KMS-11 (cell line): ENCODE measurements at regions not wholly inside any gene's neighbourhood (a gene's known extent, or its start where the extent isn't known, plus 50 kb on each side); places are given as distances from the start of the nearest gene placed in this dataset.

Experiments
- H2AFZ ChIP-seq: fragments of 200-600 bp; sonication (generic); 2 replicates; pipeline ENCODE4 v1.6.1; 2016; ENCODE audit warnings: antibody characterized with exemption, mixed run types, low read depth
- H3K27ac ChIP-seq: fragments of 200-600 bp; sonication (generic); 2 replicates; pipeline ENCODE4 v1.6.1; 2016; ENCODE audit warnings: mild to moderate bottlenecking, mixed run types
- H3K27me3 ChIP-seq: fragments of 200-600 bp; sonication (generic); 2 replicates; pipeline ENCODE4 v1.6.1; 2017; ENCODE audit warnings: mild to moderate bottlenecking, low read depth, mixed run types, moderate library complexity; ENCODE audit not compliant: insufficient read depth
- H3K36me3 ChIP-seq: fragments of 200-600 bp; sonication (generic); 2 replicates; pipeline ENCODE4 v1.6.1; 2017; ENCODE audit warnings: mild to moderate bottlenecking, mixed run types; ENCODE audit not compliant: insufficient read depth
- H3K4me1 ChIP-seq: fragments of 200-600 bp; sonication (generic); 2 replicates; pipeline ENCODE4 v1.6.1; 2016; ENCODE audit warnings: mild to moderate bottlenecking, low read depth, mixed run types; ENCODE audit not compliant: poor library complexity, severe bottlenecking
- H3K4me2 ChIP-seq: fragments of 200-600 bp; sonication (generic); 2 replicates; pipeline ENCODE4 v1.7.0; 2016; ENCODE audit warnings: mild to moderate bottlenecking, mixed run types
- H3K4me3 ChIP-seq: fragments of 200-600 bp; sonication (generic); IDR thresholded peaks from 2 replicates; pipeline ENCODE4 v1.6.1; 2017; ENCODE audit warnings: low read depth, low read length, mixed read lengths; ENCODE audit not compliant: insufficient read depth
- H3K79me2 ChIP-seq: fragments of 200-600 bp; sonication (generic); 2 replicates; pipeline ENCODE4 v1.6.1; 2016; ENCODE audit warnings: low read depth, mixed run types; ENCODE audit not compliant: insufficient read depth
- H3K9ac ChIP-seq: fragments of 200-600 bp; sonication (generic); 2 replicates; pipeline ENCODE4 v1.6.1; 2016; ENCODE audit warnings: mild to moderate bottlenecking, mixed run types
- H4K20me1 ChIP-seq: fragments of 200-600 bp; sonication (generic); 2 replicates; pipeline ENCODE4 v1.6.1; 2016; ENCODE audit warnings: mild to moderate bottlenecking, mixed run types; ENCODE audit not compliant: insufficient read depth
- CTCF ChIP-seq: fragments of 200-600 bp; sonication (generic); conservative IDR thresholded peaks from 2 replicates; pipeline ENCODE4 v1.6.1; 2017; ENCODE audit warnings: low read depth, mild to moderate bottlenecking, antibody characterized with exemption, low read length, moderate library complexity, mixed read lengths

GRCh38 chr9:81242866-81243265 is 446.5 kb downstream of the TLE1 start:
- Histone ChIP-seq H3K4me3 (no peak overlapping the region), H3K27me3 (no peaks in the 10 kb centered on the region), H3K9ac (no peak overlapping the region), H3K36me3 (no peaks in the 10 kb centered on the region), H3K4me2 (no peak overlapping the region), H4K20me1 (no peaks in the 10 kb centered on the region), H3K27ac (no peak overlapping the region), H3K79me2 (no peaks in the 10 kb centered on the region), H2AFZ (no peak overlapping the region), H3K4me1 (no peaks in the 10 kb centered on the region)
- TF ChIP-seq CTCF: no peak

GRCh38 chr9:81239388-81239787 is 450.0 kb downstream of the TLE1 start:
- no peaks in the 10 kb centered on the region for H3K79me2 ChIP-seq
- no peak overlapping the region for H3K9ac ChIP-seq
- no peaks in the 10 kb centered on the region for H4K20me1 ChIP-seq
- no peak overlapping the region for H2AFZ ChIP-seq
- no peaks in the 10 kb centered on the region for H3K4me1 ChIP-seq
- no peaks in the 10 kb centered on the region for H3K27me3 ChIP-seq
- H3K36me3 ChIP-seq: no peaks in the 10 kb centered on the region
- H3K4me2 ChIP-seq: no peak overlapping the region
- H3K27ac ChIP-seq: no peak overlapping the region
- no peak overlapping the region for H3K4me3 ChIP-seq
- TF ChIP-seq CTCF: no peak

- H3K4me2 ChIP-seq: no peak overlapping the region
- no peak overlapping the region for H3K27ac ChIP-seq
- H3K79me2 ChIP-seq: no peaks in the 10 kb centered on the region
- no peak overlapping the region for H3K9ac ChIP-seq
- H3K27me3 ChIP-seq: no peaks in the 10 kb centered on the region
- H3K4me1 ChIP-seq: no peaks in the 10 kb centered on the region
- no peak for TF ChIP-seq CTCF
- H3K4me3 ChIP-seq: no peak overlapping the region
- H2AFZ ChIP-seq: no peak overlapping the region
- no peaks in the 10 kb centered on the region for H4K20me1 ChIP-seq
- no peaks in the 10 kb centered on the region for H3K36me3 ChIP-seq
Observed at GRCh38 chr9:81237565-81238231, 451.6 kb downstream of the TLE1 start.

- Histone ChIP-seq H3K4me2 (no peak overlapping the region), H2AFZ (no peak overlapping the region), H3K27me3 (no peaks in the 10 kb centered on the region), H3K79me2 (no peaks in the 10 kb centered on the region), H3K9ac (no peak overlapping the region), H3K4me3 (no peak overlapping the region), H4K20me1 (no peaks in the 10 kb centered on the region), H3K27ac (no peak overlapping the region), H3K4me1 (no peaks in the 10 kb centered on the region), H3K36me3 (no peaks in the 10 kb centered on the region)
- TF ChIP-seq CTCF: no peak
Observed at GRCh38 chr9:81234924-81235610, 454.3 kb downstream of the TLE1 start.
